Middle frontal gyrus (tissue), 1 donor: ENCODE measurements at regions not wholly inside any gene's neighbourhood (a gene's known extent, or its start where the extent isn't known, plus 50 kb on each side); places are given as distances from the start of the nearest gene placed in this dataset.

Experiments
- DNase-seq: peaks from one replicate; pipeline ENCODE4 v3.0.0-alpha.2; 2015; ENCODE audit warnings: low spot score; ENCODE audit errors: extremely low spot score

DNA sequence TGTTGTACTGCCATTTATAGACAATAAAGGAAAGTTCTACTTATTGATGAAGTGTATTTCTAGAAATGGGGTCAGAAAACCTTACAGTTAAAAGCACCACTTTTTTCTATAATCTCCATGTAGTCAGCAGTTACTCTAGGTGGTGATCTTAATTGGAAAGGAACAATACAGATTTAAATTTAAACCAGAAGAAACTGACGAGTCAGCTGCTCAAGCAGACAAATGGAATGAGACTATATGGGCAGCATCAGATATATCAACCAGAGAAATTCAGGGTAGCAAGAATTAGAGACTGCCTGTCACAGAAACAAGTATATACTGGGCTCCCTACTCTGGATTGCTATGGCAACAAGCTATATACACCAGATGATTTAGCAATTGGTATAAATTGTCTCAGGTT is 99.6 kb upstream of the SCG2 start:
- DNase-seq, result no peak

- DNase-seq, result no peak
Measured at GRCh38 chr2:223700221-223700620, 98.1 kb upstream of the SCG2 start.

DNA sequence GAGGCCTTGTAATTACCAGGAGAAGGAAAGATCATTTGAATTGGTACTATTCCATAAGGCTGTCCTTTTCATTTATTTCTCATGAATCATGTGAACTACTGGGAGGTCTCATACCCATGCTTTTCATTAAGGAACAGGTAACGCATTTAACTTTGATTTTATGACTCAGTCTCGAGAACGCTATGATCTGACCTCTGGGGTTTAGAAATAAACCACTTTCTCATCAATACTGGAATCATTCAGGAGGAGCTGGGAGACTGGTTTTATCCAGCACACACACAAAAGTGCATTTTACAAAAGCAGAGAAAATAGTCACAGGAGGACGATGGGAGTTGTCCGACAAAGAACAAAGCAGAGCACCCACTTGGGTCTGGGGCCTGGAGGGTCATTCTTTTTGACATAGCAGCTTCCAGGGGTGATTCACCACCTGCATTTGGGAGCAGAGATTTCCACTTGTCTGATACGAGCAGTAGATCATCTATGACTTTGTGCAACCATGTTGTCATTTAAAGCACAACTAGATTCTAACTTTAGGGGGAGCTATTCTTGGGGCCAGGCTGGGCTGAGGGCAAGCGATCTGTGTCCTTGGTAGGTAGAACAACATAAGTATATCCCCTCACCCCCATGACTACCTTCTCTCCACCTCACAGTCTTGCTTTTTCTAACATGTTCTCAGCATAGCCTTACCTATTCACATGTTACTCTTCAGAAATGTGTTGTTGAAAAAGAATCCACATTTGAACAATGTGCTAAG is 95.9 kb upstream of the SCG2 start:
- DNase-seq, result no peak

DNA sequence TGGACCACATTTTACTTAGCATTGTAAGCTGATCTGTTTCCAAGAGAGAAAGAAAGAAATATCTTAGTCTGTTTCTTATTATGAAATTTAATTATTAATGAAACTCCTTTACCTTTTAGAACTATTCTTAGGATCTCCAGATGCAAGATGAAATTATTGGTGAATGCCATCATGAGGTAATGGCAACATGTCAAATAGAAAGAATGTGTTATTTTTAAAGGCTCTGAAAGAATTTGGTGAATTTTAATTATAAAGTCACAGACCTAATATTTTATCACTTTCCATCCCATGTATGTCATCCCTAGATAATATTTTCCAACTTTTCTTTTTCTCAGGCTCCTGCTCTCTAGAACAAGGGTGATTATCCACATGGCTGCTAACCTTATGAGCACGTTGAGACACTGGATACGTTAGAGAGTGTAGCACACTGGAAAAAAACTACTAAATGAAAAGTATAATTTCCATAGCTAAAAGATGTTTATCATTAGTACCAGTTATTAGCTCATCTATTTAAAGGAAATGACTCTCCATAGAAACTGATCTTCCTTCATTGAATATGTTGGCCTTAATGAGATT is 95.2 kb upstream of the SCG2 start:
- no peak for DNase-seq

GRCh38 chr2:223696719-223697118 is 94.6 kb upstream of the SCG2 start:
- no peak for DNase-seq

DNA sequence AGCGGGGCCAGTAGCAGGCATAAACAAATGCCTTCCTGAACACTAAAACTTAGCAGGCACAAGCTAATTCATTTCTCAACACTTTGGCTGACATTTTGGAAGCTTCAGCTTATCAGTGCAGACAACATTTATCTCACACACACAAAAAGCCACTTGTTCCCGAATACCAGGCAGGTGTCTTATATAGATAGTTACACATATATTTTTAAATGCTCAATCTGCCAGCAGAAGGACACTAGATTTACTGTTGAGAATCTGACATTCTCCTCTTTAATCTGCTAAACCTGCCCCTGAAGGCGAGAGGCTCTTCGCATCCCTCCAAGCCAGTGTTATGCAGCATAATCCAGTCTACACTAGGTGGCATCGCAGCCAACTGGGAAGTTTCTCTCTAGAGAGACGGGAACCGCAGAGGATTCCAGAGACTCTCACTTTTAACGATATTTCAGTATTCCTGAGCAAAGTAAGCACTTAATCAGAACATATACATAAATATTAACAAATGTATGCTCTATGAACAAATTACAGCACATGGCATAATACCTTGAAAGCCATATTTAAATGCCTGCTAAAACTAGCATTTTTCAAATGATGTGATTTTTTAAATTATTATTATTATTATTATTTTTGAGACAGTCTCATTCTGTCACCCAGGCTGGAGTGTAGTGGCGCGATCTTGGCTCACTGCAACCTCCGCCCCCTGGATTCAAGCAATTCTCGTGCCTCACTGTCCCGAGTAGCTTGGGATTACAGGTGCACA is 90.2 kb upstream of the SCG2 start:
- DNase-seq, result peak; percentile 18

DNA sequence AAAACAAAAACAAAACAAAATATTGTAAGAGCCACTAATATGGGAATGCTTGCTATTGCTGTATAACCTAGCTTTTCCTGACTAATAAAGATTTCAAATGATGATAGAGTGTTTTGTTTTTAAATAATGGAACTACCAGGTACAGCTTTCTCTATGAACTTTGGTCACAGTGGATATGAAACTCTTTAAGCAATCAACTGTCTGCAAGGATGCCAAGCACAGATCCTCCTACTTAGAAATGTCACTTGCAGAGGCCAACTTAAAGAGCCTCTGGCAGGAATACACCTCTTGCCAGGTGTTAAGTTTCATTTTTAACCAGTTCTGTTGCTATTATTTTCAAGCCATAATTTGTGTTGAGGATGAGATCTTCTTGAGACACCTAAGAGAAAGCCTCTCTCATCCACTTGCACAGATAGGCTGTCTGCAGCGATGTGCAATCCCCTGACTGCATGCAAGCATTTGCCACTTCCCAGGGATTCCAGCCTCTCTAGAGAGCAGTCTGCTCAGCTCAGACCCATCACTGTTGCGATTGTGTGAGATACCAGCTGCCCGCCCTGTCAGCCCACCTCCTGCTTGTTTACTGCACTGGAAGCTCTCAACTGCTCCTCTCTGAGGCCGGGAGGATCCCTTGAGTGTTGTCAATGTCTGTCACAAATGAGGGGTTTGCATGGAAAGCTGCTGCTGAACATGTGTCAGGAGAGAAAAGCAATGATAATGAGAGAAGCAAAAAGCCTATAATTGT is 86.1 kb upstream of the SCG2 start:
- DNase-seq, result no peak

- DNase-seq, result no peak
Measured at GRCh38 chr2:223681125-223681524, 79.0 kb upstream of the SCG2 start.

DNA sequence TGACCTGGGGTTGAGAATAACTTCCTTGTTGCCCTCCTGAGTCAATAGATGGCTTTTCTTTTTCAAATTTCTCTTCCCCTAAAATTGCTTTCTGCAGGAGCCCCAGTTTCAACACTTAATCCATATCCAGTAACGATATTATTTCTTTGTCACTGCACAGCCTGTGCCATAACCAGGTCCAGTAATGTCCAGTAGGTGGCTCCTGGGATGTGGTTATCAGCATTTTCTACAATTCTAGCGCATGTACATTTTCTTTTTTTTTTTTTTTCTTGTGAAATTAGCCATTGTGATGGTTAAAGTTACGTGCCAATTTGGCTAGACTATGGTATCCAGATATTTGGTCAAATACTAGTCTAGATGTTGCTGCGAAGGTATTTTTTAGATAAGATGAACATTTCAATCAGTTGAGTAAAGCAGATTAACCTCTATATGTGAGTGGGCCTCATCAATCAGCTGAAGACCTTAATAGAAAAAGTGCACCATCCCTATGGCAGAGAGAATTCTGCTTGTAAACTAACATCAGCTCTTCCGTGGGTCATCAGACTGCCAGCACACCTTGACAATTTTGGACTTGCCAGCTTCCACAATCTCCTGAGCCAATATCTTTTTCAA is 72.9 kb upstream of the SCG2 start:
- no peak for DNase-seq

DNA sequence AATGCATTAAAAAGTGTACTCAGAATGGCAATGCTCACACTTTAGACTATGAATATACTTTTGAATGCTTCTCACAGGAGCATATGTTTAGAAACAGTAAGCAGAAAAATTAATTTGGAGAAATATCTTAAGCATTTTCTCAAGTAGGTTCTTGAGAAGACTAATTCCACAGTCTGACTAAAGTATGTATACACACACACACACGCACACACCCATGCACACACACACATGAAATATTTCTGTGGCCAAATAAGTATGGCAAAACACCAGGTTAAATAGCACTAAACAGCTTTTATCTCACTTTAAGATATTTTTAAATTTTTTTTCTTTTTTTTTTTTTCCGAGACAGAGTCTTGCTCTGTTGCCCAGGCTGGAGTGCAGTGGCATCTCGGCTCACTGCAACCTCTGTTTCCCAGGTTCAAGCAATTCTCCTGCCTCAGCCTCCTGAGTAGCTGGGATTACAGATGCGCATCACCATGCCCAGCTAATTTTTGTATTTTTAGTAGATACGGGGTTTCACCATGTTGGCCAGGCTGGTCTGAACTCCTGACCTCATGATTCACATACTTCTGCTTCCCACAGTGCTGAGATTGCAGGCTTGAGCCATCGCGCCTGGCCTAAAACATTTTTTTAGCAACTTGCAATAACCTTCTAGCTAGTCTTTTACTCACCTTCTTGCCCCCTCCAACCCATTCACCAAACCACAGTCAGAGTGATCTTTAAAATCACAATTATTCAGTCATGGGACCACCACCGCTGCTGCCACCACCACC is 67.5 kb upstream of the SCG2 start:
- DNase-seq, result no peak

DNA sequence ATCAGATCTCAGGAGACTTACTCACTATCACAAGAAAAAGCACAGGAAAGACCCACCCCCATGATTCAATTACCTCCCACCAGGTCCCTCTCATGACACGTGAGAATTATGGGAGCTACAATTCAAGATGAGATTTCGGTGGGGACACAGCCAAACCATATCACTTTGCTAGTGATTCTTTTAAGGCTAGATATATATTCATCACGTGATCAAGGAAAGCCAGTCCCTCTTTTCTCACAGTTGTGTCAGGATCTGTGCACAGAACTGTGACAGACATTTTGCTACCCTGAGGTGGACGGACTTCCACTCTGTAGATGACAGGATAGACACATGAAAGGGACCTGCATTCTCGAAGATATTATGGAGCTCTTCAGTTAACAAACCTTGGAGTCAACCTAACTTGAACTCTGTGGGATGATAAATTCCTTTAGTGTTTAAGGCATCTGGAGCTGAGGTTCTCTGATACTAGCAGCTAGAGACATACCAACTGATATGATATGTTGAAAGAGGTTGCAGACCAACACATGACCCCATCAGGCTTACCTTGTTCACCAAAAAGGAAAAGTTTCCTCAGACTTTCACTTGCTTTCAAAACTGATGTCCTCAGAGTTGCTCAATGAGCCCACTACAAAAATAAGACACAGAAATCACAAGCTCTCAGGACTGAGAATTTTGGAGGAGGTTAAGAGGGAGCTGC is 66.3 kb upstream of the SCG2 start:
- no peak for DNase-seq

- DNase-seq, result no peak
Measured at GRCh38 chr2:223654384-223654915, 52.3 kb upstream of the SCG2 start.

- no peak for DNase-seq
Measured at GRCh38 chr2:223652902-223653301, 50.7 kb upstream of the SCG2 start.

DNA sequence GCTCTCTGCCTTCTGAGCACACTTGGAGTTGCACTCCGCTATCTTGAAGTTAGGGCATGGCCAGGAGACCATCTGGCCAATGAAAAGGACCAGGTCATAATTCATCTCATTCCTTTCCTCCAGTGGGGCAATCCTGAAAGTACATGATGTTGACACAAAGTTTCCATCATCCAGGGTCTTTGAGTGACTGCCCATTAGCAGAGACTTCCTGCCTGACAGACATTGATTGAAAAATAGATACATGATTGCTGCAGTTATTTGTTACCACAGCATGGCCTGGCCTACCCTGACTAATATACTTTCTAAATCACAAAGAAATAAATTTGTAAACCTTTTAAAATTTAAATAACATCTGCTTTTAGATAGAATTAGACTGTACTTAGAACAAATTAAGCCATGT is 50.0 kb upstream of the SCG2 start:
- no peak for DNase-seq
